BE2C (cell line): ENCODE measurements at regions not wholly inside any gene's neighbourhood (a gene's known extent, or its start where the extent isn't known, plus 50 kb on each side); places are given as distances from the start of the nearest gene placed in this dataset.
"Not testable (repeated sequence)": the region's sequence is repeated elsewhere in the genome, so short reads cannot be mapped to it uniquely, and the experiment has no call there.

ENCODE experiments used
- DNase-seq: peaks from one replicate; pipeline ENCODE4 v3.0.0-alpha.2; 2020
- H3K27me3 ChIP-seq: fragments of 250-450 bp; sonication (Bioruptor Pico); 2 replicates; pipeline ENCODE4 v1.5.1; 2020; ENCODE audit warnings: mild to moderate bottlenecking
- H3K36me3 ChIP-seq: fragments of 250-450 bp; sonication (Bioruptor Pico); 2 replicates; pipeline ENCODE4 v1.5.1; 2020; ENCODE audit warnings: mild to moderate bottlenecking
- H3K4me1 ChIP-seq: fragments of 250-450 bp; sonication (Bioruptor Pico); 2 replicates; pipeline ENCODE4 v1.5.1; 2020
- H3K4me3 ChIP-seq: 2 replicates; pipeline ENCODE4 v1.5.1; 2011; ENCODE audit warnings: low read depth, low read length
- H3K9me3 ChIP-seq: fragments of 250-450 bp; sonication (Bioruptor Pico); 2 replicates; pipeline ENCODE4 v1.5.1; 2020
- TF ChIP-seq, protein P1 (sequence below): IDR thresholded peaks from 2 replicates; pipeline ENCODE4 v1.5.1; 2012; ENCODE audit warnings: mild to moderate bottlenecking, low read depth, low read length

DNA sequence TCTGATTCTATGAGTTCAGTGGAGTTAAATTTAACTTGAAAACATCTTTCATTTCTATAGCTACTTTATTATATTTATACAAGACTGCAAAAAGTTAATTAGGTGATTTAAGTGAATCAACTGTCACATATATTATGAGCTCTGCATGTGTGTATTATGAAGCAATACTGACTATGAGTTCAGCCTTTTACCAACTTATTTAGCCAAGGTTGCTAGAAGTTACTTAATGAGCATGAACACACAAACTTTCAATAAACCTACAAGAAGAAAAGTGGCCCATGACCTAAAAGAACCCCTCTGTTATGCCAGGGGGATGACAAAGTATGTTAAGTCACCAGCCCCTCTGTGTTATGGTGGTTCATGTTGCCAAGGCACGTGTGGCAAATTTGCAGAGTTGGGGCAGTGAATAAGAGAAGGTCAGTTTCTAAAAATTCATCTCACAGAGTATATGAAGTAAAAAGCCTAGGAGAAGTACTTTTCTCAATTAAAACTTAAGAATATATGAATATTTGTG, 86.7 kb upstream of the LYPLAL1 start:
- TF ChIP-seq, protein P1, sequence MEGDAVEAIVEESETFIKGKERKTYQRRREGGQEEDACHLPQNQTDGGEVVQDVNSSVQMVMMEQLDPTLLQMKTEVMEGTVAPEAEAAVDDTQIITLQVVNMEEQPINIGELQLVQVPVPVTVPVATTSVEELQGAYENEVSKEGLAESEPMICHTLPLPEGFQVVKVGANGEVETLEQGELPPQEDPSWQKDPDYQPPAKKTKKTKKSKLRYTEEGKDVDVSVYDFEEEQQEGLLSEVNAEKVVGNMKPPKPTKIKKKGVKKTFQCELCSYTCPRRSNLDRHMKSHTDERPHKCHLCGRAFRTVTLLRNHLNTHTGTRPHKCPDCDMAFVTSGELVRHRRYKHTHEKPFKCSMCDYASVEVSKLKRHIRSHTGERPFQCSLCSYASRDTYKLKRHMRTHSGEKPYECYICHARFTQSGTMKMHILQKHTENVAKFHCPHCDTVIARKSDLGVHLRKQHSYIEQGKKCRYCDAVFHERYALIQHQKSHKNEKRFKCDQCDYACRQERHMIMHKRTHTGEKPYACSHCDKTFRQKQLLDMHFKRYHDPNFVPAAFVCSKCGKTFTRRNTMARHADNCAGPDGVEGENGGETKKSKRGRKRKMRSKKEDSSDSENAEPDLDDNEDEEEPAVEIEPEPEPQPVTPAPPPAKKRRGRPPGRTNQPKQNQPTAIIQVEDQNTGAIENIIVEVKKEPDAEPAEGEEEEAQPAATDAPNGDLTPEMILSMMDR, result no peak
- no peaks in the 10 kb centered on the region for H3K36me3 ChIP-seq
- H3K4me1 ChIP-seq, result no peaks in the 10 kb centered on the region
- H3K9me3 ChIP-seq, result no peaks in the 10 kb centered on the region
- no peaks in the 10 kb centered on the region; the same call in 1 of the 2 replicates for H3K27me3 ChIP-seq
- no peak overlapping the region for H3K4me3 ChIP-seq
- no peak for DNase-seq

DNA sequence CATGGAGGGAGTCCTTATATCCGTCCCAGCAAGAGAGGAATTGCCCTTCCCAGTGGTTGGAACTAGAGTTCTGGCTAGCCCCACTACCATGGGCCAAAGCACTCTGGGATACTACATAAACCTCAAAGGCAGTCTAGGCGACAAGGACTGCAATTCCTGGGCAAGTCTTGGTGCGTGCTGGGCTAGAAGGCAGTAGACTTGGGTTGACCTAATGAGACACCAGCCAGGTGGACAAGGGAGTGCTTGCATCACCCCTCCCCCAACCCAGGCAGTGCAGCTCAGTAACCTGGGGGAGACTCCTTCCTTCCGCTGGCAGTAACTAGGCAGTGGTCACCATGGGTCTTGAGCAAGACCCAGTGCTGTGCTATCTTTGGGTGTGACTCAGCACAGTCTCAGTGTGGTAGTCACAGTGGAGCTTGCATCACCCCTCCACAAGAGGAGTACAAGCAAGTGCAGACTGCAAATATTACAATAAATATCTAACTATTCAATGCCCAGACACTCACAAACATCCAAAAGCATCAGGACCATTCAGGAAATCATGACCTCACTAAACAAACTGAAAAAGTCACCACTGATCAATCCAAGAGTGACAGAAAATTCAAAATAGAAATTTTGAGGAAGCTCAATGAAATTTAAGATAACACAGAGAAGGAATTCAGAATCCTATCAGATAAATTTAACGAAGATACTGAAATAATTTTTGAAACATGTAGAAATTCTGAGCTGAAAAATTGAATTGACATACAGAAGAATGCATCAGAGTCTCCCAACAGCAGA, 84.7 kb upstream of the LYPLAL1 start:
- Histone ChIP-seq H3K4me3 (no peak overlapping the region), H3K9me3 (no peaks in the 10 kb centered on the region), H3K4me1 (no peaks in the 10 kb centered on the region), H3K27me3 (no peaks in the 10 kb centered on the region), H3K36me3 (no peaks in the 10 kb centered on the region)
- DNase-seq, result no peak
- TF ChIP-seq, protein P1, result no peak

DNA sequence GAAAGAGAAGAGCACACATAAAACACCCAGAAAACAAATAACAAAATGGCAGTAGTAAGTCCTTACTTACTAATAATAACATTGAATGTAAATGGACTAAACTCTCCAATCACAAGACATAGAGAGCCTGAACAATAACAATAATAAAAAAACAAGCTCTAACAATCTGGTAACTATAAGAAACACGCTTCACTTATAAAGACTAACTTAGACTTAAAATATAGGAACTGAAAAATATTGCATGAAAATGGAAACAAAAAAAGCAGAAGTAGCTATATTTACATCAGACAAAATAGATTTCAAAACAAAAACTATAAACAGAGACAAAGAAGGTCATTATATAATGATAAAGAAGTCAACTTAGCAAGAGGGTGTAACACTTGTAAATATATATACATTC, 83.1 kb upstream of the LYPLAL1 start:
- H3K36me3 ChIP-seq, result no peaks in the 10 kb centered on the region
- DNase-seq, result no peak
- no peaks in the 10 kb centered on the region for H3K9me3 ChIP-seq
- H3K27me3 ChIP-seq, result no peaks in the 10 kb centered on the region
- TF ChIP-seq, protein P1, result no peak
- H3K4me3 ChIP-seq, result no peak overlapping the region
- no peaks in the 10 kb centered on the region for H3K4me1 ChIP-seq

DNA sequence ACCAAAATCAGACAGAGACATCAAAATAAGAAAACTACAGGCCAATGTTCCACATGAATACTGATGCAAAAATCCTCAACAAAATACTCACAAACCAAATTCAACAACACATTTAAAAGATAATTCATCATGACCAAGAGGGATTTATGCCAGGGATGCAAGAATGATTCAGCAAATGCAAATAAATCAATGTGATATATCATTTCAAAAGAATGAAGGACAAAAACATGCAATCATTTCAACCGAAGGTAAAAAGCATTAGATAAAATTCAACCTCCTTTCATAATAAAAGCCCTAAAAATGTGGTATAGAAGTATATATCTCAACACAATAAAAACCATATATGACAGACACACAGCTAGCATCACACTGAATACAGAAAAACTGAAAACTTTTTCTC, 81.5 kb upstream of the LYPLAL1 start:
- no peaks in the 10 kb centered on the region for H3K36me3 ChIP-seq
- TF ChIP-seq, protein P1, result no peak
- H3K9me3 ChIP-seq, result no peaks in the 10 kb centered on the region
- H3K4me1 ChIP-seq, result no peaks in the 10 kb centered on the region
- H3K4me3 ChIP-seq, result no peak overlapping the region
- DNase-seq, result no peak
- H3K27me3 ChIP-seq, result no peaks in the 10 kb centered on the region

DNA sequence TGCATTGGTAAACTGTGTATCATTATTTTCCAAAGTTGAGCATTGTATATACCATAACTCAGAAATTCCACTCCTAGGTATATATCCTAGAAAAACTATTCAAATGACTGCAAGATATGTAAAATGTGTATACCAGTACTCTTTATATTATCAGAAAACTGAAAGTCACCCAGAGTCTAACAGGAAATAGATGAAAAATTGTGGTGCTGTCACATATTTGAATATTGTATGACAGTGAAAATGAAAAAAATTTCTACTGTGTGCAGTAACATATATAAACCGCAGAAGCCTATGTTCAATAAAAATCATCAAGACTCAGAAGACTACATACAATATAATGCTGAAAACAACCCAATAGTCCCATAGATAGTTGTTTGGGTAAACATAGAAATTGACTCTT, 74.4 kb upstream of the LYPLAL1 start:
- H3K27me3 ChIP-seq, result no peaks in the 10 kb centered on the region
- no peaks in the 10 kb centered on the region for H3K4me1 ChIP-seq
- TF ChIP-seq, protein P1, result no peak
- H3K36me3 ChIP-seq, result no peaks in the 10 kb centered on the region
- H3K4me3 ChIP-seq, result no peak overlapping the region
- H3K9me3 ChIP-seq, result no peaks in the 10 kb centered on the region
- no peak for DNase-seq

DNA sequence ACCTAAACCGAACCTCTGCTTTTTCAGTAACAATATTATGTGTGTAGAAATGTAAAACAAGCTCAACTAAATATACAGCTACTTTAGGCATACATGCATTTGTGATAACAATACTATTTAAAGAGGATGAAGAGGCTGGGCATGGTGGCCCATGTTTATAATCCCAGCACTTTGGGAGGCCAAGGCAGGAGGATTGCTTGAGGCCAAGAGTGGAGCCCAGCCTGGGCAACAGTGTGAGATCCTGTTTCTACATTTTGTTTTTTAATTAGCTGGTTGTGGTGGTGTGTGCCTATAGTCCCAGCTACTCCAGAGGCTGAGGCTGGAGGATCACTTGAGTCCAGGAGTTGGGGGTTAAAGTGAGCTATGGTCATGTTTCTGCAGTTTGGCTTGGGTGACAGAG, 73.6 kb upstream of the LYPLAL1 start:
- no peak for DNase-seq
- Histone ChIP-seq H3K9me3 (no peaks in the 10 kb centered on the region), H3K27me3 (no peaks in the 10 kb centered on the region)

DNA sequence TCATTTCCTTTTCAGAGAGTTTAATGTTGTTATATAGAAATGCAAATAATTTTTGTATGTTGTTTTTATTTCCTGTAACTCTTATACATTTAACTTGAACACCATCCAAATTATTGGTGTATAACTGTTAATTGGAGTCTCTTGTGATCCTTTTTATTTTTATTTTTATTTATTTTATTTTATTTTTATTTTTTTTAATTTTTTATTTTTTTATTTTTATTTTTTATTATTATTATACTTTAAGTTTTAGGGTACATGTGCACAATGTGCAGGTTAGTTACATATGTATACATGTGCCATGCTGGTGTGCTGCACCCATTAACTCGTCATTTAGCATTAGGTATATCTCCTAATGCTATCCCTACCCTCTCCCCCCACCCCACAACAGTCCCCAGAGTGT, 71.2 kb upstream of the LYPLAL1 start:
- not testable (repeated sequence) for H3K4me1 ChIP-seq, H3K27me3 ChIP-seq, H3K36me3 ChIP-seq, H3K4me3 ChIP-seq, H3K9me3 ChIP-seq, DNase-seq

More for the DNA sequence above, 73.6 kb upstream of the LYPLAL1 start:
- Histone ChIP-seq H3K4me3 (no peak overlapping the region), H3K4me1 (no peaks in the 10 kb centered on the region), H3K36me3 (no peaks in the 10 kb centered on the region)
- TF ChIP-seq, protein P1, result no peak
